ENCODE measurements at regions not wholly inside any gene's neighbourhood (a gene's known extent, or its start where the extent isn't known, plus 50 kb on each side); places are given as distances from the start of the nearest gene placed in this dataset.
"Not testable (repeated sequence)": the region's sequence is repeated elsewhere in the genome, so short reads cannot be mapped to it uniquely, and the experiment has no call there.

GRCh38 chr13:22927845-22928244 is 252.9 kb upstream of the SGCG start:
- TF ChIP-seq, protein P1, sequence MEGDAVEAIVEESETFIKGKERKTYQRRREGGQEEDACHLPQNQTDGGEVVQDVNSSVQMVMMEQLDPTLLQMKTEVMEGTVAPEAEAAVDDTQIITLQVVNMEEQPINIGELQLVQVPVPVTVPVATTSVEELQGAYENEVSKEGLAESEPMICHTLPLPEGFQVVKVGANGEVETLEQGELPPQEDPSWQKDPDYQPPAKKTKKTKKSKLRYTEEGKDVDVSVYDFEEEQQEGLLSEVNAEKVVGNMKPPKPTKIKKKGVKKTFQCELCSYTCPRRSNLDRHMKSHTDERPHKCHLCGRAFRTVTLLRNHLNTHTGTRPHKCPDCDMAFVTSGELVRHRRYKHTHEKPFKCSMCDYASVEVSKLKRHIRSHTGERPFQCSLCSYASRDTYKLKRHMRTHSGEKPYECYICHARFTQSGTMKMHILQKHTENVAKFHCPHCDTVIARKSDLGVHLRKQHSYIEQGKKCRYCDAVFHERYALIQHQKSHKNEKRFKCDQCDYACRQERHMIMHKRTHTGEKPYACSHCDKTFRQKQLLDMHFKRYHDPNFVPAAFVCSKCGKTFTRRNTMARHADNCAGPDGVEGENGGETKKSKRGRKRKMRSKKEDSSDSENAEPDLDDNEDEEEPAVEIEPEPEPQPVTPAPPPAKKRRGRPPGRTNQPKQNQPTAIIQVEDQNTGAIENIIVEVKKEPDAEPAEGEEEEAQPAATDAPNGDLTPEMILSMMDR (IDR thresholded peaks at IDR 0.05; ENCODE audit: extremely low read depth in 1 of 2, insufficient read depth in 1 of 2, low read depth in 1 of 2, low read length in 2 of 2), result not testable (repeated sequence)
- TF ChIP-seq POLR2A (IDR thresholded peaks at IDR 0.05; ENCODE audit: low read depth, low read length), result not testable (repeated sequence)
- TF ChIP-seq, protein P2, sequence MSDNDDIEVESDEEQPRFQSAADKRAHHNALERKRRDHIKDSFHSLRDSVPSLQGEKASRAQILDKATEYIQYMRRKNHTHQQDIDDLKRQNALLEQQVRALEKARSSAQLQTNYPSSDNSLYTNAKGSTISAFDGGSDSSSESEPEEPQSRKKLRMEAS (IDR thresholded peaks at IDR 0.05; ENCODE audit: insufficient read depth, insufficient read length), result not testable (repeated sequence)

Data from endothelial cell of umbilical vein (primary cell).